H1 (cell line): ENCODE measurements at regions not wholly inside any gene's neighbourhood (a gene's known extent, or its start where the extent isn't known, plus 50 kb on each side); places are given as distances from the start of the nearest gene placed in this dataset.

Experiments
- CTCF ChIA-PET: fragments of 300-600 bp; sonication (Branson Sonifier 250); formaldehyde crosslinking; loops from one replicate; lab custom pipeline; 2021; ENCODE audit not compliant: partially characterized antibody; lab: Charles Lee
- POLR2A ChIA-PET: fragments of 300-600 bp; sonication (Branson Sonifier 250); formaldehyde crosslinking; loops from one replicate; lab custom pipeline; 2021; ENCODE audit warnings: inconsistent platforms; ENCODE audit not compliant: partially characterized antibody; lab: Charles Lee
- DNase-seq, 2 experiments: peaks; one replicate each; pipeline versions ENCODE4 v3.0.0 to v3.0.0-alpha.2; 2010 to 2022; ENCODE audit warnings: low spot score in 2 of 2, low read depth in 1 of 2, mixed read lengths in 1 of 2
- FAIRE-seq: peaks from 2 replicates; lab custom pipeline; 2011; peaks lifted over from hg19 to GRCh38; lab: Jason Lieb, UNC
- H2AFZ ChIP-seq: 2 replicates; pipeline ENCODE4 v1.8.1; 2012; ENCODE audit warnings: low read length, inconsistent platforms
- H2AK5ac ChIP-seq: 2 replicates; pipeline ENCODE4 v1.6.1; 2013; ENCODE audit warnings: low read depth, low read length
- H2BK120ac ChIP-seq: replicated peaks from 2 replicates; pipeline ENCODE3; 2013; ENCODE audit warnings: low read depth, low read length, inconsistent platforms
- H2BK12ac ChIP-seq: 2 replicates; pipeline ENCODE4 v1.6.1; 2013; ENCODE audit warnings: low read depth, low read length
- H2BK15ac ChIP-seq: 2 replicates; pipeline ENCODE4 v1.6.1; 2013; ENCODE audit warnings: low read length
- H2BK20ac ChIP-seq: 2 replicates; pipeline ENCODE4 v1.6.1; 2013; ENCODE audit warnings: low read length
- H2BK5ac ChIP-seq: 2 replicates; pipeline ENCODE4 v1.6.1; 2013; ENCODE audit warnings: low read depth, low read length
- H3K14ac ChIP-seq: 2 replicates; pipeline ENCODE4 v1.6.1; 2013; ENCODE audit warnings: inconsistent platforms; ENCODE audit not compliant: insufficient read length
- H3K18ac ChIP-seq: 2 replicates; pipeline ENCODE4 v1.6.1; 2013; ENCODE audit warnings: low read length; ENCODE audit errors: extremely low read depth
- H3K23ac ChIP-seq: 2 replicates; pipeline ENCODE4 v1.6.1; 2013; ENCODE audit warnings: inconsistent platforms; ENCODE audit not compliant: insufficient read length
- H3K23me2 ChIP-seq: 2 replicates; pipeline ENCODE4 v1.6.1; 2013; ENCODE audit warnings: low read depth, low read length
- H3K27ac ChIP-seq: 2 replicates; pipeline ENCODE4 v1.6.1; 2011; ENCODE audit warnings: low read depth, low read length, inconsistent platforms
- H3K27me3 ChIP-seq, 4 experiments: replicated peaks in 1 of 4; 1 replicate in 1 of 4; 2 replicates in 3 of 4; pipeline versions ENCODE4 v1.6.1 to v1.8.1; 2011 to 2013; ENCODE audit warnings: low read length in 3 of 4, mild to moderate bottlenecking in 3 of 4, inconsistent platforms in 2 of 4, mixed read lengths in 2 of 4, moderate library complexity in 1 of 4; ENCODE audit not compliant: control insufficient read depth in 3 of 4, insufficient read depth in 3 of 4; ENCODE audit errors: extremely low read depth in 1 of 4
- H3K36me3 ChIP-seq, 4 experiments: 2 replicates each; pipeline versions ENCODE4 v1.6.1 to v1.8.1; 2011 to 2013; ENCODE audit warnings: mild to moderate bottlenecking in 4 of 4, low read length in 3 of 4, moderate library complexity in 2 of 4, control low read depth in 1 of 4, inconsistent platforms in 1 of 4; ENCODE audit not compliant: insufficient read depth in 4 of 4, control insufficient read depth in 2 of 4
- H3K4ac ChIP-seq: replicated peaks from 2 replicates; pipeline ENCODE3; 2013; ENCODE audit warnings: low read length, low read depth, mixed read lengths, inconsistent platforms; ENCODE audit not compliant: insufficient read length
- H3K4me1 ChIP-seq, 4 experiments: replicated peaks in 1 of 4; 1 replicate in 1 of 4; 2 replicates in 3 of 4; pipeline versions ENCODE4 v1.6.1 to v1.8.1; 2011 to 2013; ENCODE audit warnings: low read length in 3 of 4, inconsistent platforms in 2 of 4, mixed read lengths in 1 of 4; ENCODE audit not compliant: insufficient read depth in 4 of 4, control insufficient read depth in 3 of 4
- H3K4me2 ChIP-seq, 2 experiments: 2 replicates each; pipeline versions ENCODE4 v1.6.1 to v1.8.1; 2011 to 2013; ENCODE audit warnings: low read depth in 2 of 2, low read length in 2 of 2, control low read depth in 1 of 2, inconsistent platforms in 1 of 2, mild to moderate bottlenecking in 1 of 2; ENCODE audit not compliant: insufficient read depth in 1 of 2
- H3K4me3 ChIP-seq, 4 experiments: fragments of 200-600, 300-600 bp in 1 of 4; sonication (generic), shearing (Covaris generic), sonication (Bioruptor Twin) in 1 of 4; 2 replicates each; pipeline versions ENCODE4 v1.5.1 to v1.8.1; 2011 to 2016; ENCODE audit warnings: low read length in 4 of 4, low read depth in 3 of 4, control low read depth in 2 of 4, inconsistent platforms in 2 of 4, mild to moderate bottlenecking in 2 of 4, mixed read lengths in 1 of 4, moderate library complexity in 1 of 4; ENCODE audit not compliant: insufficient read depth in 2 of 4; ENCODE audit errors: extremely low read depth in 1 of 4
- H3K56ac ChIP-seq: replicated peaks from 2 replicates; pipeline ENCODE3; 2013; ENCODE audit warnings: low read depth, mild to moderate bottlenecking, mixed read lengths, low read length, inconsistent platforms; ENCODE audit not compliant: insufficient read length
- H3K79me1 ChIP-seq: 2 replicates; pipeline ENCODE4 v1.6.1; 2013; ENCODE audit warnings: low read depth, low read length, control low read depth
- H3K79me2 ChIP-seq, 2 experiments: 2 replicates each; pipeline versions ENCODE4 v1.6.1 to v1.8.1; 2012 to 2013; ENCODE audit warnings: low read length in 2 of 2, mild to moderate bottlenecking in 2 of 2, inconsistent platforms in 1 of 2; ENCODE audit not compliant: insufficient read depth in 2 of 2, control insufficient read depth in 1 of 2
- H3K9ac ChIP-seq, 4 experiments: replicated peaks in 1 of 4; 1 replicate in 1 of 4; 2 replicates in 3 of 4; pipeline versions ENCODE4 v1.6.1 to v1.8.1; 2011 to 2013; ENCODE audit warnings: low read depth in 3 of 4, low read length in 3 of 4, control low read depth in 2 of 4, mild to moderate bottlenecking in 2 of 4, moderate library complexity in 2 of 4, inconsistent platforms in 1 of 4; ENCODE audit errors: extremely low read depth in 1 of 4
- H3K9me3 ChIP-seq, 2 experiments: 2 replicates each; pipeline versions ENCODE4 v1.6.1 to v1.8.1; 2012 to 2013; ENCODE audit warnings: mild to moderate bottlenecking in 2 of 2, moderate library complexity in 2 of 2, control low read depth in 1 of 2, inconsistent platforms in 1 of 2, low read depth in 1 of 2, low read length in 1 of 2, mixed read lengths in 1 of 2; ENCODE audit not compliant: insufficient read depth in 2 of 2
- H4K20me1 ChIP-seq, 2 experiments: replicated peaks in 1 of 2; 2 replicates each; pipeline versions ENCODE3 to v1.8.1; 2011 to 2013; ENCODE audit warnings: inconsistent platforms in 2 of 2, low read length in 2 of 2, mild to moderate bottlenecking in 1 of 2; ENCODE audit not compliant: insufficient read depth in 2 of 2, control insufficient read depth in 1 of 2
- H4K5ac ChIP-seq: 2 replicates; pipeline ENCODE4 v1.6.1; 2013; ENCODE audit warnings: low read length, low read depth, mixed read lengths, inconsistent platforms; ENCODE audit not compliant: insufficient read length
- H4K8ac ChIP-seq: 2 replicates; pipeline ENCODE4 v1.8.0; 2013; ENCODE audit warnings: mild to moderate bottlenecking, moderate library complexity, low read length, inconsistent platforms; ENCODE audit not compliant: insufficient read depth; ENCODE audit errors: extremely low read depth
- H4K91ac ChIP-seq: replicated peaks from 2 replicates; pipeline ENCODE3; 2013; ENCODE audit warnings: low read length, mixed read lengths, inconsistent platforms; ENCODE audit not compliant: insufficient read length
- ATF3 ChIP-seq: IDR thresholded peaks from 2 replicates; pipeline ENCODE4 v1.6.1; 2011; ENCODE audit warnings: low read depth, mild to moderate bottlenecking, low read length; ENCODE audit not compliant: insufficient read depth
- BACH1 ChIP-seq: IDR thresholded peaks from 2 replicates; pipeline ENCODE4 v1.6.1; 2012; ENCODE audit warnings: low read length, improper control_type of control experiment
- CBX5 ChIP-seq: fragments of 300-800, 300-1000 bp; sonication (generic); IDR thresholded peaks from 2 replicates; pipeline ENCODE4 v1.7.1; 2016; ENCODE audit warnings: antibody characterized with exemption, low read length, low read depth
- GTF2F1 ChIP-seq: IDR thresholded peaks from 2 replicates; pipeline ENCODE4 v1.6.1; 2012; ENCODE audit warnings: low read depth, low read length, improper control_type of control experiment, borderline replicate concordance
- HDAC2 ChIP-seq, 2 experiments: fragments of 300-600 bp in 1 of 2; sonication (generic) in 1 of 2; IDR thresholded peaks; 2 replicates each; pipeline ENCODE4 v1.6.1; 2011 to 2012; ENCODE audit warnings: low read depth in 2 of 2, low read length in 2 of 2, mild to moderate bottlenecking in 2 of 2, moderate library complexity in 2 of 2, borderline replicate concordance in 1 of 2, inconsistent platforms in 1 of 2
- KDM1A ChIP-seq: fragments of 200-600, 300-600 bp; sonication (generic); IDR thresholded peaks from 2 replicates; pipeline ENCODE4 v1.7.1; 2016; ENCODE audit warnings: mild to moderate bottlenecking, low read length, borderline replicate concordance
- POU5F1 ChIP-seq: IDR thresholded peaks from 2 replicates; pipeline ENCODE4 v1.6.1; 2011; ENCODE audit warnings: low read depth, mild to moderate bottlenecking, low read length, moderate library complexity
- RNF2 ChIP-seq: fragments of 200-900, 300-1000 bp; sonication (generic); IDR thresholded peaks from 2 replicates; pipeline ENCODE4 v1.7.1; 2016; ENCODE audit warnings: borderline replicate concordance, low read depth, mild to moderate bottlenecking, antibody characterized with exemption, low read length; ENCODE audit not compliant: poor library complexity, severe bottlenecking; ENCODE audit errors: missing control alignments
- SAP30 ChIP-seq: fragments of 300-600 bp; sonication (generic); IDR thresholded peaks from 2 replicates; pipeline ENCODE4 v1.7.1; 2012; ENCODE audit warnings: low read length, moderate library complexity, mild to moderate bottlenecking, inconsistent platforms; ENCODE audit not compliant: insufficient read depth, insufficient replicate concordance
- SP1 ChIP-seq: IDR thresholded peaks from 2 replicates; pipeline ENCODE4 v1.6.1; 2011; ENCODE audit warnings: low read depth, low read length
- SP4 ChIP-seq: IDR thresholded peaks from 2 replicates; pipeline ENCODE4 v1.6.1; 2012; ENCODE audit warnings: low read length, inconsistent platforms
- SRF ChIP-seq: IDR thresholded peaks from 2 replicates; pipeline ENCODE4 v1.6.1; 2011; ENCODE audit warnings: mild to moderate bottlenecking, low read depth, low read length, moderate library complexity
- TAF1 ChIP-seq: IDR thresholded peaks from 2 replicates; pipeline ENCODE4 v1.6.1; 2011; ENCODE audit warnings: mild to moderate bottlenecking, low read depth, low read length
- YY1 ChIP-seq: IDR thresholded peaks from 2 replicates; pipeline ENCODE4 v1.6.1; 2011; ENCODE audit warnings: low read depth, mild to moderate bottlenecking, low read length
- WGBS, 2 experiments: shearing (Covaris generic) in 1 of 2; methylation state at CpG; one replicate each; pipeline versions ENCODE4 v1.1.6 to v1.1.7; 2013 to 2015; ENCODE audit warnings: low lambda C conversion rate in 2 of 2, mixed read lengths in 2 of 2, inconsistent platforms in 1 of 2, low coverage in 1 of 2, missing lambda C conversion rate in 1 of 2; ENCODE audit not compliant: insufficient replicate concordance in 2 of 2, insufficient coverage in 1 of 2, insufficient read length in 1 of 2; ENCODE audit errors: extremely low coverage in 1 of 2, missing lambda C conversion rate in 1 of 2; 5-methylcytosine and 5-hydroxymethylcytosine counted together

DNA sequence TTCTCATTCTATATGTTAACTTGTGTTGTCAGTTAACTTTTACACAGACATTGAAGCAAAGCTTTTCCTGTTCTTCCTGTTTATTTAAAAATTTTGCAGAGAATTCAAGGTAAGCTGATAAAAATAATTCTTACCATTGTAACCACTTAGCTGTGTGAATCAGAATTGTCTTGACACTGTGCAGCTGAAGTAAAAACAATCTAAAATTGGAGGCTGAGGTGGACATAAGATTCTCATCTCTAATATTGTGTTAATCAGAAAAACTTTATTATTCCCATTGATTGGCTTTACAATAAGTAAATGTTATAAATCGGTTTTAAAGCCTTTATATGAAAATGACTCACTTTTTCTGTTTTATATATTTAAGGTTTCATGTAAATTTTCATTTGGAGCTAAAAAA lies 240.3 kb upstream of the PLEKHG7 start:
- H3K4me2 ChIP-seq: no peak overlapping the region
- H3K36me3 ChIP-seq: no peaks in the 10 kb centered on the region
- POLR2A ChIA-PET: no interaction called here
- H3K23me2 ChIP-seq: no peaks in the 10 kb centered on the region
- no peaks in the 10 kb centered on the region for H3K27me3 ChIP-seq
- no peak overlapping the region for H4K91ac ChIP-seq
- no peak overlapping the region for H2BK5ac ChIP-seq
- no peak overlapping the region for H3K4ac ChIP-seq
- no peak overlapping the region for H2AFZ ChIP-seq
- H3K27ac ChIP-seq: no peak overlapping the region
- no peaks in the 10 kb centered on the region for H4K20me1 ChIP-seq
- no peak overlapping the region for H3K56ac ChIP-seq
- no peak overlapping the region for H2AK5ac ChIP-seq
- H3K4me3 ChIP-seq: no peak overlapping the region
- H3K18ac ChIP-seq: no peak overlapping the region
- peaks cover 4 to 14% (median 12%) of the 10 kb centered on the region in 4 experiments; a peak in 6 of 7 replicates for H3K4me1 ChIP-seq
- H3K9ac ChIP-seq: no peak overlapping the region
- DNase-seq: no peak
- H2BK12ac ChIP-seq: no peak overlapping the region
- no peaks in the 10 kb centered on the region for H3K9me3 ChIP-seq
- no peak overlapping the region for H4K5ac ChIP-seq
- H2BK120ac ChIP-seq: no peak overlapping the region
- no peaks in the 10 kb centered on the region for H3K79me1 ChIP-seq
- 74% methylated on average over 1 of the region's 1 CpG; no CpG with 5 or more reads in 1 of the 2 experiments for WGBS, 2 experiments
- H2BK15ac ChIP-seq: no peak overlapping the region
- no peak overlapping the region for H4K8ac ChIP-seq
- no peak overlapping the region for H3K23ac ChIP-seq
- no peak for FAIRE-seq
- H3K14ac ChIP-seq: no peak overlapping the region
- no peak overlapping the region for H2BK20ac ChIP-seq
- no peaks in the 10 kb centered on the region for H3K79me2 ChIP-seq
- CTCF ChIA-PET: interaction anchor here (1.1 kb wide), 1 partner anchor 53 kb away, joined by 3 read pairs; no protein-coding TSS in a partner anchor
- TF ChIP-seq KDM1A (no peak), TAF1 (no peak), SP4 (no peak), SAP30 (no peak), POU5F1 (no peak), SP1 (no peak), GTF2F1 (no peak), SRF (no peak), YY1 (no peak), CBX5 (no peak), BACH1 (no peak), ATF3 (no peak), HDAC2 (IDR thresholded peaks at IDR 0.05; ENCODE audit: borderline replicate concordance in 1 of 2, low read depth in 2 of 2, low read length in 2 of 2) (no peak), RNF2 (no peak)
